ENCODE measurements at regions not wholly inside any gene's neighbourhood (a gene's known extent, or its start where the extent isn't known, plus 50 kb on each side); places are given as distances from the start of the nearest gene placed in this dataset.

GRCh38 chr2:198622986-198623730 is 818.8 kb downstream of the PLCL1 start:
- TF ChIP-seq CTCF (IDR thresholded peaks at IDR 0.05) (no peak), POLR2A (IDR thresholded peaks at IDR 0.05) (no peak)
